Upper lobe of right lung (tissue), 1 donor: ENCODE measurements at regions not wholly inside any gene's neighbourhood (a gene's known extent, or its start where the extent isn't known, plus 50 kb on each side); places are given as distances from the start of the nearest gene placed in this dataset.

Experiments used
- ATAC-seq: fragments of 200-7000 bp; cut with Tn5 transposase; one replicate; pipeline ENCODE4 v1.9.1; 2020; ENCODE audit warnings: mild to moderate bottlenecking, moderate library complexity
- DNase-seq: peaks from one replicate; pipeline ENCODE4 v3.0.0-alpha.2; 2020
- H3K27ac ChIP-seq: fragments of 200-600 bp; one replicate; pipeline ENCODE4 v1.8.0; 2022
- H3K27me3 ChIP-seq: fragments of 200-600 bp; one replicate; pipeline ENCODE4 v1.8.0; 2022; ENCODE audit warnings: mild to moderate bottlenecking
- H3K36me3 ChIP-seq: fragments of 200-600 bp; one replicate; pipeline ENCODE4 v1.8.0; 2022
- H3K4me1 ChIP-seq: fragments of 200-600 bp; one replicate; pipeline ENCODE4 v1.8.0; 2022
- H3K4me3 ChIP-seq: fragments of 200-600 bp; one replicate; pipeline ENCODE4 v1.8.0; 2022; ENCODE audit warnings: mild to moderate bottlenecking
- H3K9me3 ChIP-seq: fragments of 200-600 bp; one replicate; pipeline ENCODE4 v1.8.0; 2022
- intact Hi-C: fragments of 100-400 bp; cut with DNase I; formaldehyde crosslinking; loops from one replicate; pipeline ENCODE4 v1.11.0; 2022
- TF ChIP-seq, protein P1 (sequence below): fragments of 200-600 bp; IDR thresholded peaks from one replicate; pipeline ENCODE4 v1.8.0; 2022; ENCODE audit warnings: antibody characterized with exemption
- donor health status: DM: no; HTN: yes; CAD: no; lungs with severe emphysema.

DNA sequence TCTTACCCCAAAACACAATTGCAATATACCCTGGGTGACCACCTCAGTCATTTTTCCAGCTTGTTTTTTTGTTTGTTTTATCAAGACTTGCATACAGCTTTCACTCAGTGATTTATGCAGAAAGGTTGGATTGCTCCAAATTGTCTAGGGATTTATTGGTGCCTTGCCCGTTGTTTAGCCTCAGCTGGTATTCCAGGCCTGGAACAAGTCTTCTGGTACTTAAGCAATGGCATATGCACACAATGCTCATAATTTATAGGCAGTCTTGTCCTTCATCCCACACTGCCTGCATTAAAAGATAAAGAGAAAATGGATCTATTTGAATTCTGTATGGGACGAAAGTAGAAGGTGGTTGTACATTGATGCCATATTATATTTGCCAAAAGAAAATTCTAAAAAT, 392.5 kb downstream of the ADAMTS20 start:
- no peaks in the 10 kb centered on the region for H3K27me3 ChIP-seq
- no peaks in the 10 kb centered on the region for H3K36me3 ChIP-seq
- intact Hi-C loops = no loop called here
- H3K4me1 ChIP-seq = no peaks in the 10 kb centered on the region
- TF ChIP-seq, protein P1, sequence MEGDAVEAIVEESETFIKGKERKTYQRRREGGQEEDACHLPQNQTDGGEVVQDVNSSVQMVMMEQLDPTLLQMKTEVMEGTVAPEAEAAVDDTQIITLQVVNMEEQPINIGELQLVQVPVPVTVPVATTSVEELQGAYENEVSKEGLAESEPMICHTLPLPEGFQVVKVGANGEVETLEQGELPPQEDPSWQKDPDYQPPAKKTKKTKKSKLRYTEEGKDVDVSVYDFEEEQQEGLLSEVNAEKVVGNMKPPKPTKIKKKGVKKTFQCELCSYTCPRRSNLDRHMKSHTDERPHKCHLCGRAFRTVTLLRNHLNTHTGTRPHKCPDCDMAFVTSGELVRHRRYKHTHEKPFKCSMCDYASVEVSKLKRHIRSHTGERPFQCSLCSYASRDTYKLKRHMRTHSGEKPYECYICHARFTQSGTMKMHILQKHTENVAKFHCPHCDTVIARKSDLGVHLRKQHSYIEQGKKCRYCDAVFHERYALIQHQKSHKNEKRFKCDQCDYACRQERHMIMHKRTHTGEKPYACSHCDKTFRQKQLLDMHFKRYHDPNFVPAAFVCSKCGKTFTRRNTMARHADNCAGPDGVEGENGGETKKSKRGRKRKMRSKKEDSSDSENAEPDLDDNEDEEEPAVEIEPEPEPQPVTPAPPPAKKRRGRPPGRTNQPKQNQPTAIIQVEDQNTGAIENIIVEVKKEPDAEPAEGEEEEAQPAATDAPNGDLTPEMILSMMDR = no peak
- H3K9me3 ChIP-seq = no peaks in the 10 kb centered on the region
- H3K4me3 ChIP-seq = no peak overlapping the region
- no peak for ATAC-seq
- H3K27ac ChIP-seq = no peak overlapping the region
- no peak for DNase-seq

- Histone ChIP-seq H3K9me3 (no peaks in the 10 kb centered on the region), H3K4me1 (no peaks in the 10 kb centered on the region), H3K27me3 (no peaks in the 10 kb centered on the region), H3K27ac (no peak overlapping the region), H3K36me3 (no peaks in the 10 kb centered on the region), H3K4me3 (no peak overlapping the region)
- intact Hi-C loops = no loop called here
- TF ChIP-seq, protein P1 = no peak
- DNase-seq (no peak), ATAC-seq (no peak)
These were observed 393.9 kb downstream of the ADAMTS20 start for GRCh38 chr12:43158126-43158525.

GRCh38 chr12:43155376-43155775, 396.6 kb downstream of the ADAMTS20 start:
- intact Hi-C loops = no loop called here
- no peak overlapping the region for H3K27ac ChIP-seq
- no peak overlapping the region for H3K4me3 ChIP-seq
- H3K27me3 ChIP-seq = no peaks in the 10 kb centered on the region
- H3K36me3 ChIP-seq = no peaks in the 10 kb centered on the region
- H3K4me1 ChIP-seq = no peaks in the 10 kb centered on the region
- TF ChIP-seq, protein P1 = no peak
- DNase-seq (no peak), ATAC-seq (no peak)
- H3K9me3 ChIP-seq = no peaks in the 10 kb centered on the region

DNA sequence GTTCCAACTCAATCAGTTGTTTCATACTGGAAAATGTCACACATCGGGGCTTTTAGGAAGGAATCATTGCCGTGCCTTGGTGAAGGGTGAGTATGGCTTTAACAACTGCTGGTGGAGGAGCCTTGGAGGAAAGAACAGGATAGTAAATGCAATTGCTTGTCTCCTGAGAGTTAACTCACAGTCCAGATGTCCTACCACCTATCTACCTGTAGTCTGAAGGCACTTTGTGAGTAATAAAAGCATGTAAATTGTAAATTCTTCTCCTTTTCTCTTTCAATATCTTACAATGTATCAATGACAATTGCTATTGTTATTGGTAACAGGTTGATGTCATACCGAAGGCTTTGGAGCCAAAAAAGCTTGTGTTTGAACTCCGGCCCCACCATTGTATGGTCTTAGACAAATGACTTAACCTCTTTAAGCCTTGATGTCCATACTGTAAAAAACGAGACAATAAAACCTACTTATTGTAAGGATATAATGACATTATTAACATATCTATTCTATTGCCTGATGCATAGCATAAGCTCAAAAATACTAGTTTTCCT, 397.4 kb downstream of the ADAMTS20 start:
- H3K4me1 ChIP-seq = no peaks in the 10 kb centered on the region
- H3K27ac ChIP-seq = no peak overlapping the region
- intact Hi-C loops = no loop called here
- no peaks in the 10 kb centered on the region for H3K27me3 ChIP-seq
- H3K9me3 ChIP-seq = no peaks in the 10 kb centered on the region
- ATAC-seq = no peak
- H3K36me3 ChIP-seq = no peaks in the 10 kb centered on the region
- no peak overlapping the region for H3K4me3 ChIP-seq
- TF ChIP-seq, protein P1 = no peak
- no peak for DNase-seq

GRCh38 chr12:43151441-43151981, 400.5 kb downstream of the ADAMTS20 start:
- H3K27me3 ChIP-seq = no peaks in the 10 kb centered on the region
- DNase-seq = no peak
- no peak overlapping the region for H3K4me3 ChIP-seq
- TF ChIP-seq, protein P1 = no peak
- no peaks in the 10 kb centered on the region for H3K36me3 ChIP-seq
- no peaks in the 10 kb centered on the region for H3K4me1 ChIP-seq
- ATAC-seq = no peak
- no peak overlapping the region for H3K27ac ChIP-seq
- no peaks in the 10 kb centered on the region for H3K9me3 ChIP-seq
- intact Hi-C loops = no loop called here

- TF ChIP-seq, protein P1 = no peak
- DNase-seq (no peak), ATAC-seq (no peak)
- intact Hi-C loops = no loop called here
- H3K4me3 ChIP-seq = no peak overlapping the region
- H3K9me3 ChIP-seq = no peaks in the 10 kb centered on the region
- no peaks in the 10 kb centered on the region for H3K27me3 ChIP-seq
- H3K27ac ChIP-seq = no peak overlapping the region
- no peaks in the 10 kb centered on the region for H3K36me3 ChIP-seq
- no peaks in the 10 kb centered on the region for H3K4me1 ChIP-seq
These were observed 403.3 kb downstream of the ADAMTS20 start for GRCh38 chr12:43148691-43149090.
